ENCODE measurements at regions not wholly inside any gene's neighbourhood (a gene's known extent, or its start where the extent isn't known, plus 50 kb on each side); places are given as distances from the start of the nearest gene placed in this dataset.
"Not testable (repeated sequence)": the region's sequence is repeated elsewhere in the genome, so short reads cannot be mapped to it uniquely, and the experiment has no call there.

GRCh38 chr21:16418642-16419041 lies 688.9 kb downstream of the USP25 start:
- DNase-seq (ENCODE audit: low read depth in 2 of 2): no peak

GRCh38 chr21:16419188-16419921 lies 689.6 kb downstream of the USP25 start:
- DNase-seq (ENCODE audit: low read depth in 2 of 2): no peak

GRCh38 chr21:16420031-16420724 lies 690.4 kb downstream of the USP25 start:
- no peak for DNase-seq (ENCODE audit: low read depth in 2 of 2)

- no peak for DNase-seq (ENCODE audit: low read depth in 2 of 2)
Observed at GRCh38 chr21:16421007-16421406, 691.2 kb downstream of the USP25 start.

GRCh38 chr21:16421965-16422364 lies 692.2 kb downstream of the USP25 start:
- no peak for DNase-seq (ENCODE audit: low read depth in 2 of 2)

- no peak for DNase-seq (ENCODE audit: low read depth in 2 of 2)
Observed at GRCh38 chr21:16422702-16423101, 692.9 kb downstream of the USP25 start.

GRCh38 chr21:16423921-16424320 lies 694.1 kb downstream of the USP25 start:
- DNase-seq (ENCODE audit: low read depth in 2 of 2): no peak

GRCh38 chr21:16424331-16424751 lies 694.6 kb downstream of the USP25 start:
- DNase-seq (ENCODE audit: low read depth in 2 of 2): no peak

- DNase-seq (ENCODE audit: low read depth in 2 of 2): no peak
Observed at GRCh38 chr21:16425376-16425775, 695.6 kb downstream of the USP25 start.

- DNase-seq (ENCODE audit: low read depth in 2 of 2): no peak
Observed at GRCh38 chr21:16426936-16427335, 697.2 kb downstream of the USP25 start.

- DNase-seq (ENCODE audit: low read depth in 2 of 2): no peak
Observed at GRCh38 chr21:16427587-16428087, 697.9 kb downstream of the USP25 start.

- DNase-seq (ENCODE audit: low read depth in 2 of 2): no peak
Observed at GRCh38 chr21:16437586-16437985, 707.8 kb downstream of the USP25 start.

- no peak for DNase-seq (ENCODE audit: low read depth in 2 of 2)
Observed at GRCh38 chr21:16438761-16439160, 709.0 kb downstream of the USP25 start.

- no peak for DNase-seq (ENCODE audit: low read depth in 2 of 2)
Observed at GRCh38 chr21:16441789-16442188, 712.0 kb downstream of the USP25 start.

GRCh38 chr21:16454399-16454798 lies 724.6 kb downstream of the USP25 start:
- DNase-seq (ENCODE audit: low read depth in 2 of 2): no peak

GRCh38 chr21:16455526-16455925 lies 725.7 kb downstream of the USP25 start:
- no peak for DNase-seq (ENCODE audit: low read depth in 2 of 2)

GRCh38 chr21:16455978-16456377 lies 726.2 kb downstream of the USP25 start:
- DNase-seq (ENCODE audit: low read depth in 2 of 2): no peak

GRCh38 chr21:16457498-16457897 lies 727.7 kb downstream of the USP25 start:
- no peak for DNase-seq (ENCODE audit: low read depth in 2 of 2)

GRCh38 chr21:16460936-16461335 lies 731.2 kb downstream of the USP25 start:
- no peak for DNase-seq (ENCODE audit: low read depth in 2 of 2)

- not testable (repeated sequence) for DNase-seq (ENCODE audit: low read depth in 2 of 2)
Observed at GRCh38 chr21:16464211-16464889, 734.6 kb downstream of the USP25 start.

- no peak for DNase-seq (ENCODE audit: low read depth in 2 of 2)
Observed at GRCh38 chr21:16468184-16468583, 738.4 kb downstream of the USP25 start.

- DNase-seq (ENCODE audit: low read depth in 2 of 2): no peak
Observed at GRCh38 chr21:16473988-16474387, 744.2 kb downstream of the USP25 start.
